ENCODE measurements at regions not wholly inside any gene's neighbourhood (a gene's known extent, or its start where the extent isn't known, plus 50 kb on each side); places are given as distances from the start of the nearest gene placed in this dataset.
"Not testable (repeated sequence)": the region's sequence is repeated elsewhere in the genome, so short reads cannot be mapped to it uniquely, and the experiment has no call there.

- no peak for DNase-seq
Measured at GRCh38 chr10:21285742-21286331, 239.6 kb downstream of the SKIDA1 start.

- no peak for DNase-seq
Measured at GRCh38 chr10:21285207-21285606, 240.3 kb downstream of the SKIDA1 start.

- no peak for DNase-seq
Measured at GRCh38 chr10:21284301-21284700, 241.2 kb downstream of the SKIDA1 start.

GRCh38 chr10:21283053-21283452, 242.4 kb downstream of the SKIDA1 start:
- not testable (repeated sequence) for DNase-seq

GRCh38 chr10:21281765-21282484, 243.6 kb downstream of the SKIDA1 start:
- no peak for DNase-seq

GRCh38 chr10:21280971-21281572, 244.4 kb downstream of the SKIDA1 start:
- DNase-seq: no peak

- DNase-seq: no peak
Measured at GRCh38 chr10:21280037-21280436, 245.4 kb downstream of the SKIDA1 start.

GRCh38 chr10:21279217-21279575, 246.3 kb downstream of the SKIDA1 start:
- DNase-seq: no peak

- peak; percentile 46 to 53 for DNase-seq
Measured at GRCh38 chr10:21278491-21279216, 246.8 kb downstream of the SKIDA1 start.

GRCh38 chr10:21273400-21273968, 252.0 kb downstream of the SKIDA1 start:
- DNase-seq: no peak

GRCh38 chr10:21272643-21273399, 252.7 kb downstream of the SKIDA1 start:
- no peak for DNase-seq

- no peak for DNase-seq
Measured at GRCh38 chr10:21270976-21271375, 254.5 kb downstream of the SKIDA1 start.

GRCh38 chr10:21269289-21269688, 256.2 kb downstream of the SKIDA1 start:
- no peak for DNase-seq

- no peak for DNase-seq
Measured at GRCh38 chr10:21265622-21266021, 259.9 kb downstream of the SKIDA1 start.

- no peak for DNase-seq
Measured at GRCh38 chr10:21264271-21264670, 261.2 kb downstream of the SKIDA1 start.

GRCh38 chr10:21263839-21264238, 261.6 kb downstream of the SKIDA1 start:
- DNase-seq: no peak

GRCh38 chr10:21263263-21263803, 262.1 kb downstream of the SKIDA1 start:
- no peak for DNase-seq

- DNase-seq: no peak
Measured at GRCh38 chr10:21261842-21262294, 263.6 kb downstream of the SKIDA1 start.

GRCh38 chr10:21260506-21261149, 264.9 kb downstream of the SKIDA1 start:
- DNase-seq: no peak

- no peak for DNase-seq
Measured at GRCh38 chr10:21260066-21260465, 265.4 kb downstream of the SKIDA1 start.

- no peak for DNase-seq
Measured at GRCh38 chr10:21257919-21258318, 267.6 kb downstream of the SKIDA1 start.

- no peak for DNase-seq
Measured at GRCh38 chr10:21257191-21257590, 268.3 kb downstream of the SKIDA1 start.

Measured in CD4-positive, alpha-beta T cell treated with Interleukin-4 for 1 hour (primary cell).